Caco-2 (cell line): ENCODE measurements at regions not wholly inside any gene's neighbourhood (a gene's known extent, or its start where the extent isn't known, plus 50 kb on each side); places are given as distances from the start of the nearest gene placed in this dataset.

Source experiments
- BruUV-seq: library from RNA; stranded (reverse); fragments of 400-500 nt; replicated peaks from 2 replicates; lab custom pipeline; 2021; lab: Mats Ljungman, UMichigan
- CTCF ChIA-PET: fragments of 300-600 bp; sonication (Branson Sonifier 250); formaldehyde crosslinking; loops from one replicate; lab custom pipeline; 2022; ENCODE audit warnings: antibody characterized with exemption; lab: Charles Lee
- POLR2A ChIA-PET: fragments of 300-600 bp; sonication (Branson Sonifier 250); formaldehyde crosslinking; loops from one replicate; lab custom pipeline; 2022; ENCODE audit warnings: antibody characterized with exemption; lab: Charles Lee
- DNase-seq, 2 experiments: peaks; one replicate each; pipeline versions ENCODE4 v3.0.0 to v3.0.0-alpha.2; 2020 to 2022
- H3K27me3 ChIP-seq: replicated peaks from 2 replicates; pipeline ENCODE4 v1.6.0; 2011; ENCODE audit warnings: low read length; ENCODE audit not compliant: control insufficient read depth, insufficient read depth
- H3K36me3 ChIP-seq: 2 replicates; pipeline ENCODE4 v1.5.1; 2011; ENCODE audit warnings: low read length; ENCODE audit not compliant: control insufficient read depth, insufficient read depth
- H3K4me1 ChIP-seq: fragments of 250-450 bp; sonication (Bioruptor Pico); 2 replicates; pipeline ENCODE4 v1.5.1; 2020; ENCODE audit warnings: mild to moderate bottlenecking
- H3K4me3 ChIP-seq: 2 replicates; pipeline ENCODE4 v1.5.1; 2011; ENCODE audit warnings: low read depth, mild to moderate bottlenecking, control low read depth, low read length
- H3K9me3 ChIP-seq: fragments of 250-450 bp; sonication (Bioruptor Pico); 2 replicates; pipeline ENCODE4 v1.5.1; 2020; ENCODE audit warnings: mild to moderate bottlenecking, moderate library complexity
- H3K27ac Mint-ChIP-seq: one replicate; pipeline ENCODE4 v1.8.0; 2022; ENCODE audit warnings: mixed read lengths; ENCODE audit not compliant: unreplicated experiment
- H3K27me3 Mint-ChIP-seq: one replicate; pipeline ENCODE4 v1.8.0; 2022; ENCODE audit warnings: mixed read lengths; ENCODE audit not compliant: insufficient read depth, unreplicated experiment
- H3K36me3 Mint-ChIP-seq: one replicate; pipeline ENCODE4 v1.8.0; 2022; ENCODE audit warnings: mild to moderate bottlenecking, mixed read lengths; ENCODE audit not compliant: insufficient read depth, unreplicated experiment
- H3K4me1 Mint-ChIP-seq: one replicate; pipeline ENCODE4 v1.8.0; 2022; ENCODE audit warnings: low read depth, mixed read lengths; ENCODE audit not compliant: unreplicated experiment
- H3K4me3 Mint-ChIP-seq: one replicate; pipeline ENCODE4 v1.8.0; 2022; ENCODE audit warnings: mild to moderate bottlenecking, moderate library complexity, mixed read lengths; ENCODE audit not compliant: unreplicated experiment
- H3K9me3 Mint-ChIP-seq: one replicate; pipeline ENCODE4 v1.8.0; 2022; ENCODE audit warnings: mixed read lengths; ENCODE audit not compliant: unreplicated experiment
- intact Hi-C: fragments of 100-400 bp; cut with micrococcal nuclease; formaldehyde crosslinking; loops from one replicate; pipeline ENCODE4 v1.10.0; 2022; ENCODE audit not compliant: unreplicated experiment
- TF ChIP-seq, protein P1 (sequence below), 2 experiments: fragments of 200-600 bp in 1 of 2; IDR thresholded peaks; 1 replicate in 1 of 2; 2 replicates in 1 of 2; pipeline versions ENCODE4 v1.5.1 to v1.8.0; 2011 to 2022; ENCODE audit warnings: antibody characterized with exemption in 1 of 2, control low read depth in 1 of 2, inconsistent platforms in 1 of 2, low read depth in 1 of 2, low read length in 1 of 2, mild to moderate bottlenecking in 1 of 2, moderate library complexity in 1 of 2; ENCODE audit not compliant: insufficient read depth in 1 of 2, severe bottlenecking in 1 of 2, unreplicated experiment in 1 of 2

DNA sequence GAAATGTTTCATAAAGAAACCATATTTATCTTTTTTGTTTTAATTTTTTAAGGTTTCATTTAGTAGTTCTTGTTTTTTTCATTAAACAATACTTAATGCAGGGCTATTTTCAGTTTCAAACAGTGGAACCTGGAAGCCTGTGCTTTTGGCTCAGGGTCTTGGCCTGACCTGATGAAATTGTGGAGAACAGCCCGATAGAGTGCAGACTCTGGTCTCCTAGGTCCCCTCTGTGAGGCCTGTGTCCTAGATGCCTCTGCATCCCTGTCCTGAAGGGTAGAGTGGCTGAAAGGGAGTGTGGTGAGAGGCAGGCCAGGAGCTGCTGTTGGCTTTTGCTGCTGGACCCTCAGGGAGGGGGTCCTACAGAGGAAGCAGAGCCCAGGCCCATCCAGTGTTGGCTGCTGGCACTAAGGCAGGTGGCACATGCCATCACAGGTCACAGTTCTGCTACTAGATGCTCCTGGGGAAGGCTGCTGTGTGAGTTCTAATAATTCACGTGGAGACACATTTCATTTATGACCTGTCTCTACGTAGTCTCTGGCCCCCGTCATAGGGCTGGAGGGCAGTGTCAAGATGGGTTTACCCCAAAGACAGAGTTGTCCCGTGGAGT lies 201.0 kb upstream of the COPS8 start:
- POLR2A ChIA-PET, result no interaction called here
- CTCF ChIA-PET, result no interaction called here
- H3K27me3 ChIP-seq, result no peaks in the 10 kb centered on the region
- H3K36me3 ChIP-seq, result no peaks in the 10 kb centered on the region
- no peak overlapping the region for H3K4me3 ChIP-seq
- TF ChIP-seq, protein P1, sequence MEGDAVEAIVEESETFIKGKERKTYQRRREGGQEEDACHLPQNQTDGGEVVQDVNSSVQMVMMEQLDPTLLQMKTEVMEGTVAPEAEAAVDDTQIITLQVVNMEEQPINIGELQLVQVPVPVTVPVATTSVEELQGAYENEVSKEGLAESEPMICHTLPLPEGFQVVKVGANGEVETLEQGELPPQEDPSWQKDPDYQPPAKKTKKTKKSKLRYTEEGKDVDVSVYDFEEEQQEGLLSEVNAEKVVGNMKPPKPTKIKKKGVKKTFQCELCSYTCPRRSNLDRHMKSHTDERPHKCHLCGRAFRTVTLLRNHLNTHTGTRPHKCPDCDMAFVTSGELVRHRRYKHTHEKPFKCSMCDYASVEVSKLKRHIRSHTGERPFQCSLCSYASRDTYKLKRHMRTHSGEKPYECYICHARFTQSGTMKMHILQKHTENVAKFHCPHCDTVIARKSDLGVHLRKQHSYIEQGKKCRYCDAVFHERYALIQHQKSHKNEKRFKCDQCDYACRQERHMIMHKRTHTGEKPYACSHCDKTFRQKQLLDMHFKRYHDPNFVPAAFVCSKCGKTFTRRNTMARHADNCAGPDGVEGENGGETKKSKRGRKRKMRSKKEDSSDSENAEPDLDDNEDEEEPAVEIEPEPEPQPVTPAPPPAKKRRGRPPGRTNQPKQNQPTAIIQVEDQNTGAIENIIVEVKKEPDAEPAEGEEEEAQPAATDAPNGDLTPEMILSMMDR (IDR thresholded peaks at IDR 0.05; ENCODE audit: insufficient read depth in 1 of 2, low read depth in 1 of 2, low read length in 1 of 2, severe bottlenecking in 1 of 2, unreplicated experiment in 1 of 2), result no peak
- Mint-ChIP-seq H3K27ac (no peak overlapping the region), H3K9me3 (peaks cover 10% of the 10 kb centered on the region), H3K27me3 (no peaks in the 10 kb centered on the region), H3K36me3 (no peaks in the 10 kb centered on the region), H3K4me1 (peaks cover 5% of the 10 kb centered on the region), H3K4me3 (no peak overlapping the region)
- intact Hi-C loops, result no loop called here
- no TSS peak for BruUV-seq
- no peaks in the 10 kb centered on the region; the same call in 1 of the 2 replicates for H3K9me3 ChIP-seq
- no peaks in the 10 kb centered on the region for H3K4me1 ChIP-seq
- DNase-seq, result no peak

- no peak overlapping the region for H3K27ac Mint-ChIP-seq
- no peaks in the 10 kb centered on the region for H3K4me1 Mint-ChIP-seq
- H3K27me3 Mint-ChIP-seq, result no peaks in the 10 kb centered on the region
- H3K9me3 ChIP-seq, result no peaks in the 10 kb centered on the region; the same call in 1 of the 2 replicates
- ChIA-PET CTCF (no interaction called here), POLR2A (no interaction called here)
- TF ChIP-seq, protein P1 (IDR thresholded peaks at IDR 0.05; ENCODE audit: insufficient read depth in 1 of 2, low read depth in 1 of 2, low read length in 1 of 2, severe bottlenecking in 1 of 2, unreplicated experiment in 1 of 2), result no peak
- H3K4me3 Mint-ChIP-seq, result no peak overlapping the region
- H3K9me3 Mint-ChIP-seq, result peaks cover 17% of the 10 kb centered on the region
- no peaks in the 10 kb centered on the region for H3K4me1 ChIP-seq
- BruUV-seq, result no TSS peak
- H3K36me3 ChIP-seq, result no peaks in the 10 kb centered on the region
- no peaks in the 10 kb centered on the region for H3K27me3 ChIP-seq
- H3K36me3 Mint-ChIP-seq, result no peaks in the 10 kb centered on the region
- H3K4me3 ChIP-seq, result no peak overlapping the region
- intact Hi-C loops, result no loop called here
- DNase-seq, result no peak
Measured at GRCh38 chr2:236886456-236886855, 199.2 kb upstream of the COPS8 start.

- Mint-ChIP-seq H3K9me3 (peaks cover 20% of the 10 kb centered on the region), H3K4me1 (no peaks in the 10 kb centered on the region), H3K27me3 (no peaks in the 10 kb centered on the region), H3K27ac (no peak overlapping the region), H3K4me3 (no peak overlapping the region), H3K36me3 (no peaks in the 10 kb centered on the region)
- Histone ChIP-seq H3K36me3 (no peaks in the 10 kb centered on the region), H3K27me3 (no peaks in the 10 kb centered on the region), H3K4me3 (no peak overlapping the region), H3K4me1 (no peaks in the 10 kb centered on the region), H3K9me3 (no peaks in the 10 kb centered on the region; the same call in 1 of the 2 replicates)
- TF ChIP-seq, protein P1 (IDR thresholded peaks at IDR 0.05; ENCODE audit: insufficient read depth in 1 of 2, low read depth in 1 of 2, low read length in 1 of 2, severe bottlenecking in 1 of 2, unreplicated experiment in 1 of 2), result no peak
- BruUV-seq, result no TSS peak
- ChIA-PET CTCF (no interaction called here), POLR2A (no interaction called here)
- DNase-seq, result no peak
- intact Hi-C loops, result no loop called here
Measured at GRCh38 chr2:236887531-236887930, 198.2 kb upstream of the COPS8 start.
